GM19043 (cell line): ENCODE measurements at regions not wholly inside any gene's neighbourhood (a gene's known extent, or its start where the extent isn't known, plus 50 kb on each side); places are given as distances from the start of the nearest gene placed in this dataset.

Experiments used
- ATAC-seq: cut with Tn5 transposase; IDR thresholded peaks from one replicate; pipeline ENCODE4 v1.9.1; 2021; ENCODE audit warnings: low read depth; ENCODE audit not compliant: unreplicated experiment

DNA sequence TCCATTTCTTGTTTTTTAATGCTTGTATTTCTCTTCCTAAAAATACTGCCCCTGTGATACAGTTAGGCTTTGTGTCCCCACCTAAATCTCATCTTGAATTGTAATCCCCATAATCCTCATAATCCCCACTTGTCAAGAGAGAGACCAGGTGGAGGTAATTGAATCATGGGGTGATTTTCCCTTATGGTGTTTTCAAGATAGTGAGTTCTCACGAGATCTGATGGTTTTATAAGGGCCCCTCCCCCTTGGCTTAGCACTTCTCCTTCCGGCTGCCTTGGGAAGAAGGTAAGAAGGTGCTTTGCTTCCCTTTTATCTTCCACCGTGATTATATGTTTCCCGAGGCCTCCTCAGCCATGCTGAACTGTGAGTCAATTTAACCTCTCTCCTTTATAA lies 227.4 kb downstream of the MAN2A1 start:
- ATAC-seq, result no peak

DNA sequence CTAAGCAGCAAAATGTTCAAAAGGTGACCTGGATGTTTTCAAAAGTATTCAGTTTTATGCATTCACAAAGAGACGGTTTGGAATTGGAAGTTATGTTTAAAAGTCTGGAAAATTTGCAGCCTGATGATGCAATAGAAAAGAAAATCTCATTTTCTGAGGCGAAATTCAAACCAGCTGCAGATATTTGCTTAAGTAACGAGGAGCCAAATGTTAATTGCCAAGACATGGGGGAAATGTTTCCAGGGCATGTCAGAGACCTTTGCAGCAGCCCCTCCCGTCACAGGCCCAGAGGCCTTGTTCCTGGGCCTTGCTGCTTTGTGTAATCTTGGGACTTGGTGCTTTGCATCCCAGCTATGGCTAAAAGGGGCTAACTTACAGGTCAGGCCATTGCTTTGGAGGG lies 228.2 kb downstream of the MAN2A1 start:
- ATAC-seq, result no peak

DNA sequence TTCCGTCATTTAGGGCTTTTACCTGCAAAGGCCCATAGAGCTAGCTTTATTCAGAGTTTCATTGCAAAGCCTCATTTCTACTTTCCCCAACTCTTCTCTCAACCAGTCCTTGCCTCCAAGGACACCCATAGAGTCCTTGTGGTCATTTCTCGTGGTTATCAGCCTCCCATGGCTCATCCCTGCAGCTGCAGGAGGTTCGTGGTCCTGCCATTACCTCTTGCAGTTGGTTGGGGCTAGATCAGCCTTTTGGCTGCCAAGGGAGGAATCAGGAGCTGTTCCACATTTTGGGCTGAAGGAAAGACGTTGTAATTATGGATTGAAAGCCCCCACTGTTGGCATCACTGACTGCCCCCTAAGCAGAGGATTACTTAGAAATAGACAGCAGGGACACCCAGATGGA lies 231.0 kb downstream of the MAN2A1 start:
- ATAC-seq, result no peak

DNA sequence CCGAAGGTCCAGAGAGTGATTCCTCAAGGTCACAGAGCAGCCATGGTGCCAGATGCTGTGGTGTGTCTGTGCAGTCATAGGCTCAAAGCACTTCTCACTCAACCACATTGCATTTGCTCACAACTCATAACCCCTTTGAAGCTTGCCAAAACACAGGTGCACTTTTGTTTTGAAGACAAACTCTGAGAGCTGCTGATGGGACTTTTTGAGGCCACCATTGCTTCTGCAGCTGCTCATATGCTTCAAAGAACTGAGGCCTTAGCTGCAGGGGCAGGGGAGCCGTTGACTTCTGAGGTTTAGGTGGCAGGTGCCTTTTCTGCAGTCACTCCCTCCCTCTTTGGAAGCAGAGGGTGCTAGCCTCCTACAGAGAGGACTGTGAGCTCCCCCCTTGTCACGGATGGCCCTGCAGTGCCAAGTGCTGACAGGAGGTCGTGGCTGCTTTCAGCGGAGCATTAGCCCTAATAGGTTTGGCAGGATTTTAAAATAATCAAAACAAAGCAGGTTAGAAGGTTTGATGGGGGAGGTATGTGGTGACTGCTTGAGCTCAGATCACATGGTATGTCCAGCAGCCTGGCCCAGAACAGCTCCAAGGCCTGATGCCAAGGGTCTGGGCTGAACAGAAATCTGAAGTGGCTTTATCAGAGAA lies 232.1 kb downstream of the MAN2A1 start:
- ATAC-seq, result no peak

DNA sequence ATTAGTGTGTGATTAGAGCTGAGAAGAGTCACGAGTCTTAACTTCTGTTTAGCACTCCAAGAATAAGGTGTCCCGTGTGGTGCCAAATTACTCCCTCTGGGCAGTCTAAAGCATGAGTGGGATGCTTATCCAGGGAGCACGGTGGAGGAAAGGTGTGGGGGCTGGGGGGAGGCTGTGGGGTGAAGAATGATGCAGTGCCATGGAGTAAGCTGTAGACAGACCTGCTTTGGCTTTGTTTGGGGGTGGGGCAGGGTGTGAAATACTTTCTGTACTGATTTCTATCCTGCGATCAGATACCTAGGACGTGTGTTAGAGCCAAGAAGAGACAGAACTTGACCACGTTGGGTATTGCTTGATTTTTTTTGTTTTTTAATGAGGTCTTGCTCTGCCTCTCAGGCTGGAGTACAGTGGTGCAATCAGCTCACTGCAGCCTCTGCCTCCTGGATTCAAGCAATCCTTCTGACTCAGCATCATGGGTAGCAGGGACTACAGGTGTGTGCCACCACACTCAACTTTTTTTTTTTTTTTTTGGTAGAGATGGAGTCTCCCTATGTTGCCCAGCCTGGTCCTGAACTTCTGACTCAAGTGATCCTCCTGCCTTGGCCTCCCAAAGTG lies 232.8 kb downstream of the MAN2A1 start:
- ATAC-seq, result no peak

DNA sequence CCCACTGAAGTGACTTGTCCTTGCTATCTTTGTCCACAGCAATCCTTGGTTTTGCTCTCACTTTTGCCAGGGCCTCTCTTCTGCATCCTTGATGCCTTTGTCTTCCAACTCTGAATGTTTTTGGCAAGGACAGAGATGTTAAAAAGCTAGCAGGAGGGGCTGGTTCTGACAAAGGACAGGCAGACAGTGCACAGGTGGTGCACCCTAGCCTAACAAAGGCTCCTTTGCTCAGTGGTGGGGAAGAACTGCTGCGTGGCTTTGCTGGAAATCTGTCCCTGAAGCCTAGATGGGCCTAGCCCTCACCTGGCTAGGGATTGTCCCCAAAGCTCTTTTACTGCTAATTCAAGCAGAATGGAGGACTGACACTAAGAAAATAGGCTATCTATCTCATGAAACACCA lies 233.5 kb downstream of the MAN2A1 start:
- ATAC-seq, result no peak

DNA sequence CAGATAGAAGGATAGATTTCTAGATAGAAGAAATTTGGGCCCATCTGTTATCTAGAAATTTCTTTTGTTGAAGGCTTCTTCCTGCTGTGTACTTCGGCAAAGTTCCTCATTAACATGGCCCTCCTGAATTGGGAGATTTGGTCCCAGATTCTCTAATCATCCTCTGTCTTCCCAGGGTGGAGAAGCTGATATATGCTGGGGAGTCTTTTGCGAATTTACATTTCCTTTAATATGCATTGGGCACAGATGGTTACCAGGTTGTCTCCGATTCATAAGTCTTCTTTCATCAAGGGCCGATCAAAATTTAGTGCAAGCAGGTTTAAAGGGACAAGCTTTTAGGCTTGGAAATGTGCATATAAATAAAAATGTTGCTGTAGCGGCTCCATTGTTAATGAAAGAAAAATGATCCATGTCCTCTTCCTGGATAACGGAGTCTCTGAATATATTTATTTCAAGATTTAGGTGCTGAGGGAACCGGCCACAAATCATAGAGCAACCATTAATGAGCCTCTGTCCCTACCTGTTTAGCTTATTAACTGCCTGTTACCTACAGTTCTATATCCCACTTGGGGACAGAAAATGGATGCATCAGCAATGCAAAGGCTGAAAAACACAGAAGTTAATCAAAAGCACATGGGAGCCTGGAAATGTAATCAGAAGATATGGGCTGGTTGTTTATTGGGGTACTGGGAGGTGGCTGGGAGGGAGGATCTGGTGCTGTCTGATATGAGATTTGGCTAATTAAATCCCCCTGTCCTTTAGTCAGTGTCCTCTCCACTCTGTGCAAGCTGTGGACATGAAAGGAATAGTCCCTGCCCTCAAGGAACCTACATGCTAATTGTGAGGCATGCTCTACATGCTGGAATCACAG lies 234.7 kb downstream of the MAN2A1 start:
- no peak for ATAC-seq

DNA sequence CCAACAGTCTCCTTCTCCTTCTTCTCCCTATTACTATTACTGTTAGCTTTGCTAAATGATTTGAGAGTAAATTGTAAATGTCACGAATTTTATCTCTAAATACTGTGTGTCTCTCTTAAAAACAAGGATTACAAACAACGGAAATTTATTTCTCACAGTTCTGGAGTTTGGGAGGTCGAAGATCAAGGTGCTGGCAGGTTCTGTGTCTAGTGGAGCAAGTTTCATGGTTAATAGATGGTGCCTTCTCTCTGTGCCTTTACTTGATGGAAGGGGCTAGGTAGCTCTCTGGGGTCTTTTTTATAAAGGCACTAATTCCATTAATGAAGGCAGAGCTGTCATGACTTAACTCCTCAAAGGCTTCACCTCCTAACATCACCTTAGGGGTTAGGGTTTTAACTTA lies 237.9 kb downstream of the MAN2A1 start:
- no peak for ATAC-seq

DNA sequence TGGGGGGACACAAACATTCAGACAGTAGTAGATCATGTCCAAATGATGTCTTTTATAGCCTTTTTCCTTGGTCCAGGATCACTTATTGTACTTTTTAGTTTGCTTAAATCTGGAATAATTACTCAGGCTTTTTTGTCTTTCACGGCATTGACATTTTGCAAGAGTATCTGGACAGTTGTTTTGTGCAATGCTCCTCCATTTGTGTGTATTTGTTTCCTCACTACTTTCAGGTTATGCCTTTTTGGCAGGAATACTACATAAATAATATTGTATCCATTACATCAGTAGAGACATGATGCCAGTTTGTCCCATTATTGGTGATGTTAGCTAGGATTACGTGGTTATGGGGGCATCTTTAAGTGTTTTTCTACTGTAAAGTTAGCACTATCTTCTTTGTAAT lies 238.3 kb downstream of the MAN2A1 start:
- ATAC-seq, result no peak

DNA sequence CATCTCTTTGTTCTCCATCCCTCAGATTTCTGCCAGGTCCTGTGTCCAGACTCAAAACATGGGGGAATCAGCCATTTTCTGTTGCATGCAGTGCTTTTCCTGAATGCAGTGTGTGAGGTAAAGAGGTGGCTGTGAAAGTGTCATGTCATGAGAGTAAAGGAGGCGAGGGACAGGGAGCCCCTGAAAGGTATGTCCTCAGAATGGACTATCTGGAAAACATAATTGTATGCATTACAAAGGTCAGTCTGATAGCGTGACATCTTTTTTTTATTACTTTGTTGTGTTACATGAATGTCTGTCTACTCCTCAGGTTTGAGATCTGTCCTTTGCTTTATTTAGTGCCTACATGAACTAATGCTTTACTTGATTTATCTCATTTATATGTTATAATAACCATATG lies 239.1 kb downstream of the MAN2A1 start:
- ATAC-seq, result no peak

DNA sequence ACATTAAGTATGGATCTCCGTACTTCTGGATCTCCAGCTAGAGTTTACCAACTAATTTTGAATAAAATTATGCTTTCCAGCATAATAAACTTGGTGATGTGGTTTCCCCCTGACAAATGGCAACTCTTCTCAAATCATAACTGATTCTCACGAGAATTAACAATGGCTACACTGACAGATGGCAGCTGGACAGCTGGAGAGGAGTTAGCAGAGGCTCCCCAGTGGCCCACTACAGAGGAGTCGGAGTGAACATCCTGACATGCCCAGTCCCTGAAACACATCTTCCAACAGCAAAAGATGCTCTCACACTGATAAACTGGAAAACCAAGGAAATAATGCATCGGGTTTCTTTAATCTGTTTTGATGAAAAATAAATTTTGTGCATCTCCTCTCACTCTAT lies 239.6 kb downstream of the MAN2A1 start:
- no peak for ATAC-seq

DNA sequence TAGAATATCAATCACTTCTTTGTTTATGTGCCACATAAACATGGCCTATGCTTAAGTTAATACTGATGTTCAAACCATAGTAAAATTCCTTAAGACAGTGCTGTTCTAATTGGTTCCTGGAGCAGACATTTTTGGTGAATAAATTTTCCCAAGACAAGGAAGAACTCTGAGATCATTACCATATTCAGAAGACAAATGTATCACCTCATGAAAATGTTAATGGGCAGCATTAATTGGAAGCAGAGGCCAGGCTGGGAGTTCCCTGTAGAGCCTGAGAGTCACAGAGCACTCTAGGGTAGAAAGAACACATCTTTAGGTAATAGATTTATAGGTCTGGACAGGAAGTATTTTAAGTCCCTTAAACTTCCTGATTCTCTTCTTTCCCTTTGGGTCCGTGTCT lies 240.2 kb downstream of the MAN2A1 start:
- no peak for ATAC-seq

DNA sequence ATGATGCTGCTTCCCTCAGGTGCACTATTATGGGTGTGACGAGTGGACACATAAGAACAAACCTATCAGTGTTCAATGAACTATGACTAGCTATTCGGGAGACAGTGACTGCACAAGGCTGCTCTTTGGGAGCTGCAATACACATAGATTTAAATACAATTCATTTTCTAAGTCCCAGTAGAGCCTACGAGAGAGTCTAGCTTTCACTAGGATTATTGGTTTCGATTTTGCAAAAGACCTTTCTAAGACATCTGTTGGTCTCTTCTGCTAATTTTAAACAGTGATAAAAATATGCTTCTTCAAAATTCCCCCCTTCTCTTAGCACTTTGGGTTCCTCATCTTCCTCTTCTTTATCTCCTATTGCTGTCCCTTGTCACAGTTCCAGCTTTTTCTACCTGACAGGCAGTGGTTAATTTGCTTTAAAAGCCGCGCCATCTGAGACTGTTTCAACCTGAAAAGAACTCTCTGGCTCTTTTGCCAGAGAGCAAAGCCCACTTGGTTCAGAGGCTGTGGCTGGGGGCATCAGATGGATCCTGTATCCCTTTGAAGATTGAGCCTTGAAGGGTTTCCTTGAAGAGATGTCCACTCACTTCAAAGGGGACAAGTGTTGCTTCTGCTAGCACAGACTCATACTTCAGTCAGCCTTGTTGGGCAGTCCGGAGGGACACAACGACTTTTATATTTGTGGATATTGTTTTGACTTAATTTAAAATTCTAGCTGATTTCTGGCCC lies 241.5 kb downstream of the MAN2A1 start:
- no peak for ATAC-seq

DNA sequence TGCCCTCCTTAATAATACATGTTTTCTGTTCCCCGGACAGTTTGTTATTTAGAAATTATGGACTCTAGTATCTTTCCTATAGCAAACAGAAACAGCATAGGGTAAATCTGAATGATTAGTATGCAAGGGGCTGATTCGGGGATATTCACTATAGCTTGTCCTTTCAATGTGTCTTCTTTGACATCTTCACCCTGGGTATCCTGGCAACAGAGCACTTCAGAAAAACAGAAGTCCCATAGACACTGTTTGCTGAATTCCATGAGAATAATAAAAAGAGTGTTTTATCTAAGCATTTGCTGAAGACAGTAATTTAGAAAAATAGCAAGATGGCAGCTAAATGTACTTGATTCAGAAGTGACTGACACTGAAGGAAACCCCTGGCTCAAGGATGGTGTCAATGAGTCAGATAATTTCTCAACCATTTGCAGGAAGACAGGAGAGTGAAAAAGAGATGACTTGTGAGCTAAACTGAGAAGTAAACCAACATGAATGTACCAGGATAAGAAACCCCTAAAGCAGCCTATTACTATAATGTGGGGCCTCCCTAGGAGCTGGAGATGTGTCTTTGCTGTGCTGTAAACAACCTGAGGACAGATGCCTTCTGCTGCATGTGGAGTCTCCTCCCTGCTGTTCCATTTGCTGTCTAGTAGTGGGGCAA lies 246.2 kb downstream of the MAN2A1 start:
- no peak for ATAC-seq

DNA sequence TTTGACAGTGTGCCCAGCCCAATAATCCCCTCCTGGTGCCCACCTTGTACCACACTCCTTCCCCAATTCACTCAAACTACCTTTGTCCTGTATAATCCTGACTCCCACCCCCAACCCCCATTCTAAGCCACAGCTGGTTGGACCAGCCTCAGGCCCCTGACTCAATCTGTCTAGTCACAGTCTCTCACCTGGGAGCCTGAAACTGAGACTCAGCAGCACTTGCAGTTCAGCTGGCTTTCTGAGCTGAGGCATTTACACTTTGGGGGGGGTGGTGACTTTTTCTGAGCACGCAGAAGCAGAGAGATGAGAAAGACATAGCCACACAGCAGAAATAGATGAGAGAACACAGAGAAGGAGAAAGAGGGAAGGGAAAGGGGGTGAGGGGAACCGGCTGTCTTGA lies 247.3 kb downstream of the MAN2A1 start:
- peak; percentile 75 for ATAC-seq

DNA sequence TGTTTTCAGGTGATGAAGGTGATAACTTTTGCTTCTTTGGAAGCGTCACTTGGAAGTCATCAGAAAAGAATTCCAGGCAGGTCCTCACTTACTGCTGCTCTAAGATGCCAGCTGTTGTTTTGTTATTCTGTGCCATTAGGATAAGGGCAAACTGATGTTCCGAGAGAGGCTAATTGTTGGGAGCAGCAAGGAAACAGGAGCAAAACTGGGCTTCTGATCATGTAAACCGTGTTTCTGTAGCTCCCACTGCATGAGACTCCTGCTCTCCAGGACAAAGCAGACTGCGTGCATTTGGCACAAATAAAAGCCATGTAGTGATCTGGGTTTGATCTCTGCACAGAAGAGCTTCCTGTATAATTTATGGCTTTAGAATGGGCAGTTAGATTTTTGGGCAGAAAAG lies 248.2 kb downstream of the MAN2A1 start:
- no peak for ATAC-seq

DNA sequence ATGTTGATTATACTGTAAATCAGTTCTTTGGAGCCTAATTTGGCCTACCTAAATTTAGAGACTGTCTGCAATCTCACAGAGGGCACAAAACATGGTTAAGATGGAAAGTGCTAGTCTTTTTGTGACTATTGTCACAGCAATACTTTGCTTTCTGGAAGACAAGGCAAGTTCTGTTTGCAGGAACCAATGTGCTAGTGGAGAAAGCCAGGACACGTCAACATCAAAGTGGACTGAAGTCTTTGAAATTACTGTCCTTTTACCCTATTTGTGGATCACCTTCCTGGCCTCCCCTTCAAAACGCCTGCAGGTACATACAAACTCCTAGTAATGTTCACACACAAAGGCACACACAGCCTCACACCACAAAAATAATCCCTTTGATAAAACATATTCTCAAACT lies 248.7 kb downstream of the MAN2A1 start:
- no peak for ATAC-seq

DNA sequence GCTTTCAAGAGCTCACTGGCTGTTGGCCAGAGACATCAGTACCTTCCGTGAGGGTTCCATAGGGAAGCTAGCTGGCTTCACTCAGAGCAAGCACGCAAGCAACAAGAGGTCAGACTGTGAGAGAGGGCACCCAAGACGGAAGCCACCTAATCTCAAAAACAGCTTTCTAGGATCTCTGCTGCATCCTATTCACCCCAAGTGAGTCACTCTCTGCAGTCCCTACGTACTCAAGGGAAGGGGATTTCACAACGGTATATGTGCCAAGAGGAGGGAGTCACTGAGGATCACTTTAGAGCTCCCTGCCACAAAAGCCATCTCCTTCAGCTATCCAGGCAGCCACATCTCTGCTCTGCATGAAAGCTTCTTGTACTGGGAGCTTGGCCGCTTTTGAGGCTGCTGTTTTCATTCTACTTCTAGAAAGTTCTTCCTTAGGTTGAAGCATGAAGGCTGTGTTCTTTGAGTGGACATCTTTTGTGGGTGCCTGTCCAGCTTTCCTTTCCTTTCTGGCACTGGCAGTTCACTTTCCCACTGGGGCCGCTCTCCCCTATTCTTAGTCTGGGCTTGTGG lies 249.5 kb downstream of the MAN2A1 start:
- no peak for ATAC-seq

DNA sequence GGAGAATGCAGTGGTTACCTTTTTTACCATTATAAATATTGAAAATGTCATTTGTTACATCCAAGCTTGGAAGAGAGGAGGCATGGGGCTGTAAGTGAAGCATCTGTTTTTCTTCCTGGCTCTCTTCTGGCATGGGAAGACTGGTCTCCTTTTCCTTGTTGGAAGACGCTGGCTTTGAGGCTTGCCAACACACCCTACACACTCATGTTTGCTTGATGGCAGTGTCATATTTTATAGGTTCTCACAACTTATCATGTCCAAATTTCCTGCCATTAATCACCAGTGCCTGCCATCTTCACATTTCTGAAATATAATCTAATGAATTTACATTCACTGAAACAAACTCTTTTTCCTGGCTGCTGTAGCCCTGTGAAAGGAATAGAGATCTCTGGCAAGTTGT lies 252.9 kb downstream of the MAN2A1 start:
- ATAC-seq, result no peak

DNA sequence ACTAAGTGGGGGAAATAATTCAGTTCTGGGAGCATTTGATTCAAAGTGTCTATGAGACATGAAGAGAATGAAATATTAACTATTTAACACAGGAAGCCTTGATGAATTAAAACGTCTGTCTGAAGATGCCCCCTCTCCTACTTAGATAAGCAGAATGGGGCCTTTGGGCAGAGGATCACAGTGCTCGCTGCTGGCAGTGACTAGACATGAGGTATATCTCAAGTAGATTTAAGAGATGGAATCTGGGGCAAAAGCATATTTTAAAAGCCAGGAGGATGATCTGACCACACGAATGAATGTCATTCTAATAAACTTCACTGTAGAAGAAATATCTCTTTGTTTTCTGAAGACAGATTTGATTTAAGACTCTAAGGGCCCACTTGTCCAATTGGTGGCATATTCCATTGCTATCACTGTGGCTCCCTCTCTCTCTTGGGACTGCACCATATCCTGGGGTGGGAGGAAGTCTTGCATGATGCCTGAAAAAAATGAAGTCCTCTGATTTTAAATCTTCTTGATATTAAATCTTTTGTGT lies 254.0 kb downstream of the MAN2A1 start:
- no peak for ATAC-seq
